ENCODE measurements at regions not wholly inside any gene's neighbourhood (a gene's known extent, or its start where the extent isn't known, plus 50 kb on each side); places are given as distances from the start of the nearest gene placed in this dataset.

- TF ChIP-seq KDM4A (IDR thresholded peaks at IDR 0.05; ENCODE audit: low read depth, low read length, severe bottlenecking): no peak
- TF ChIP-seq TAF7 (optimal IDR thresholded peaks at IDR 0.05; ENCODE audit: borderline replicate concordance, low read depth, low read length): no peak
- TF ChIP-seq PHF8 (conservative IDR thresholded peaks at IDR 0.05; ENCODE audit: low read depth, low read length): no peak
- no peak for TF ChIP-seq BRCA1 (IDR thresholded peaks at IDR 0.05; ENCODE audit: low read depth, low read length)
Observed at GRCh38 chr6:82074556-82074955, 173.0 kb downstream of the IBTK start (continued).

Measured in H1 (cell line).